ENCODE measurements at regions not wholly inside any gene's neighbourhood (a gene's known extent, or its start where the extent isn't known, plus 50 kb on each side); places are given as distances from the start of the nearest gene placed in this dataset.

GRCh38 chr2:173427887-173428668 lies 73.4 kb downstream of the CDCA7 start:
- TF ChIP-seq CTCF (IDR thresholded peaks at IDR 0.05; ENCODE audit: low read length): no peak
- no peak for TF ChIP-seq EZH2 (optimal IDR thresholded peaks at IDR 0.05; ENCODE audit: low read depth, low read length)
- TF ChIP-seq EZH2phosphoT487 (IDR thresholded peaks at IDR 0.05; ENCODE audit: low read length): no peak
